HEK293 (cell line): ENCODE measurements at regions not wholly inside any gene's neighbourhood (a gene's known extent, or its start where the extent isn't known, plus 50 kb on each side); places are given as distances from the start of the nearest gene placed in this dataset.

Experiments used
- CTCF ChIP-seq: fragments of 450-650 bp; formaldehyde crosslinking; IDR thresholded peaks from 2 replicates; pipeline ENCODE4 v1.5.1; 2016; ENCODE audit warnings: missing biosample characterization, missing genetic modification characterization
- GLI4 ChIP-seq: fragments of 450-650 bp; formaldehyde crosslinking; IDR thresholded peaks from 2 replicates; pipeline ENCODE4 v1.5.1; 2016; ENCODE audit warnings: missing biosample characterization, missing genetic modification characterization
- IKZF3 ChIP-seq: fragments of 450-650 bp; IDR thresholded peaks from 2 replicates; pipeline ENCODE4 v1.5.0; 2018; ENCODE audit warnings: missing biosample characterization, mild to moderate bottlenecking, missing genetic modification characterization, moderate library complexity
- MEIS1 ChIP-seq: sonication (generic); formaldehyde crosslinking; IDR thresholded peaks from 2 replicates; pipeline ENCODE4 v1.8.1; 2022; ENCODE audit warnings: missing genetic modification reagents, mild to moderate bottlenecking, borderline replicate concordance
- PBX3 ChIP-seq: sonication (generic); formaldehyde crosslinking; IDR thresholded peaks from 2 replicates; pipeline ENCODE4 v1.8.1; 2022; ENCODE audit warnings: mild to moderate bottlenecking, moderate library complexity, missing genetic modification reagents
- SP2 ChIP-seq: fragments of 450-650 bp; formaldehyde crosslinking; IDR thresholded peaks from 2 replicates; pipeline ENCODE4 v1.5.1; 2016; ENCODE audit warnings: missing biosample characterization, missing genetic modification characterization
- YY1 ChIP-seq: fragments of 450-650 bp; formaldehyde crosslinking; IDR thresholded peaks from 2 replicates; pipeline ENCODE4 v1.5.1; 2018; ENCODE audit warnings: missing biosample characterization, missing genetic modification characterization
- ZBTB10 ChIP-seq: fragments of 450-650 bp; formaldehyde crosslinking; IDR thresholded peaks from 2 replicates; pipeline ENCODE4 v1.5.1; 2016; ENCODE audit warnings: missing biosample characterization, missing genetic modification characterization
- ZNF16 ChIP-seq: fragments of 450-650 bp; formaldehyde crosslinking; IDR thresholded peaks from 2 replicates; pipeline ENCODE4 v1.5.1; 2016; ENCODE audit warnings: low read depth, missing biosample characterization, missing genetic modification characterization
- ZNF302 ChIP-seq: fragments of 450-650 bp; formaldehyde crosslinking; IDR thresholded peaks from 2 replicates; pipeline ENCODE4 v1.5.1; 2016; ENCODE audit warnings: missing biosample characterization, missing genetic modification characterization, low read depth
- TF ChIP-seq, protein P1 (sequence below): fragments of 450-650 bp; formaldehyde crosslinking; IDR thresholded peaks from 2 replicates; pipeline ENCODE4 v1.5.1; 2016; ENCODE audit warnings: missing biosample characterization, missing genetic modification characterization
- TF ChIP-seq, protein P2 (sequence below): fragments of 450-650 bp; formaldehyde crosslinking; IDR thresholded peaks from 2 replicates; pipeline ENCODE4 v1.5.1; 2016; ENCODE audit warnings: missing biosample characterization, missing genetic modification characterization

DNA sequence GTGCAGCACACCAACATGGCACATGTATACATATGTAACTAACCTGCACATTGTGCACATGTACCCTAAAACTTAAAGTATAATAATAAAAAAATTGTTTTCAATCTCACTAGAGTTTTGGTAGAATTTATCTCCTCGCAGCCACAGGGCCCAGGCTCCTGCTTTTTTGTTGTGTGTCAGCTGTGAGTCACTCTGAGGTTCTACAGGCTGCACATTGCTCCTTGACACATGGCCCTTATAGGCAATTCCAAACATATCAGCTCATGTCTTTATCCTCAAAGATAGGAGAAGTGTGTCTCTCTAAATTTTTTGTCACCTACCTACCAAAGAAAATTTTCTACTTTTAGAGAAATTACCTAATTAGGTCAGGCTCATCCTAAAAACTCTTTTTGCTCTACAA, 252.1 kb upstream of the ADGRL3 start:
- TF ChIP-seq CTCF (tag by site-specific recombination) (no peak), SP2 (tag by site-specific recombination) (no peak), ZNF302 (tag by site-specific recombination) (no peak), YY1 (tag by site-specific recombination) (no peak), ZNF16 (tag by site-specific recombination) (no peak), MEIS1 (CRISPR knock-in tag) (no peak), ZBTB10 (tag by site-specific recombination) (no peak), PBX3 (CRISPR knock-in tag) (no peak), GLI4 (tag by site-specific recombination) (no peak), IKZF3 (tag by site-specific recombination) (no peak)
- TF ChIP-seq, protein P1, sequence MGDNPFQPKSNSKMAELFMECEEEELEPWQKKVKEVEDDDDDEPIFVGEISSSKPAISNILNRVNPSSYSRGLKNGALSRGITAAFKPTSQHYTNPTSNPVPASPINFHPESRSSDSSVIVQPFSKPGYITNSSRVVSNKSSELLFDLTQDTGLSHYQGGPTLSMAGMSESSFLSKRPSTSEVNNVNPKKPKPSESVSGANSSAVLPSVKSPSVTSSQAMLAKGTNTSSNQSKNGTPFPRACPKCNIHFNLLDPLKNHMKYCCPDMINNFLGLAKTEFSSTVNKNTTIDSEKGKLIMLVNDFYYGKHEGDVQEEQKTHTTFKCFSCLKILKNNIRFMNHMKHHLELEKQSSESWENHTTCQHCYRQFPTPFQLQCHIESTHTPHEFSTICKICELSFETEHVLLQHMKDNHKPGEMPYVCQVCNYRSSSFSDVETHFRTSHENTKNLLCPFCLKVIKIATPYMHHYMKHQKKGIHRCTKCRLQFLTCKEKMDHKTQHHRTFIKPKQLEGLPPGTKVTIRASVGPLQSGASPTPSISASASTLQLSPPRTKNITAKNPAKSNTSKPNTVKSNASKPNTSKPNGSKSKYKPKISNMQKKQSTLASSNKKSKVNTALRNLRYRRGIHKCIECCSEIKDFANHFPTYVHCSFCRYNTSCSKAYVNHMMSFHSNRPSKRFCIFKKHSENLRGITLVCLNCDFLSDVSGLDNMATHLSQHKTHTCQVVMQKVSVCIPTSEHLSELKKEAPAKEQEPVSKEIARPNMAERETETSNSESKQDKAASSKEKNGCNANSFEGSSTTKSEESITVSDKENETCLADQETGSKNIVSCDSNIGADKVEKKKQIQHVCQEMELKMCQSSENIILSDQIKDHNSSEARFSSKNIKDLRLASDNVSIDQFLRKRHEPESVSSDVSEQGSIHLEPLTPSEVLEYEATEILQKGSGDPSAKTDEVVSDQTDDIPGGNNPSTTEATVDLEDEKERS, result no peak
- TF ChIP-seq, protein P2, sequence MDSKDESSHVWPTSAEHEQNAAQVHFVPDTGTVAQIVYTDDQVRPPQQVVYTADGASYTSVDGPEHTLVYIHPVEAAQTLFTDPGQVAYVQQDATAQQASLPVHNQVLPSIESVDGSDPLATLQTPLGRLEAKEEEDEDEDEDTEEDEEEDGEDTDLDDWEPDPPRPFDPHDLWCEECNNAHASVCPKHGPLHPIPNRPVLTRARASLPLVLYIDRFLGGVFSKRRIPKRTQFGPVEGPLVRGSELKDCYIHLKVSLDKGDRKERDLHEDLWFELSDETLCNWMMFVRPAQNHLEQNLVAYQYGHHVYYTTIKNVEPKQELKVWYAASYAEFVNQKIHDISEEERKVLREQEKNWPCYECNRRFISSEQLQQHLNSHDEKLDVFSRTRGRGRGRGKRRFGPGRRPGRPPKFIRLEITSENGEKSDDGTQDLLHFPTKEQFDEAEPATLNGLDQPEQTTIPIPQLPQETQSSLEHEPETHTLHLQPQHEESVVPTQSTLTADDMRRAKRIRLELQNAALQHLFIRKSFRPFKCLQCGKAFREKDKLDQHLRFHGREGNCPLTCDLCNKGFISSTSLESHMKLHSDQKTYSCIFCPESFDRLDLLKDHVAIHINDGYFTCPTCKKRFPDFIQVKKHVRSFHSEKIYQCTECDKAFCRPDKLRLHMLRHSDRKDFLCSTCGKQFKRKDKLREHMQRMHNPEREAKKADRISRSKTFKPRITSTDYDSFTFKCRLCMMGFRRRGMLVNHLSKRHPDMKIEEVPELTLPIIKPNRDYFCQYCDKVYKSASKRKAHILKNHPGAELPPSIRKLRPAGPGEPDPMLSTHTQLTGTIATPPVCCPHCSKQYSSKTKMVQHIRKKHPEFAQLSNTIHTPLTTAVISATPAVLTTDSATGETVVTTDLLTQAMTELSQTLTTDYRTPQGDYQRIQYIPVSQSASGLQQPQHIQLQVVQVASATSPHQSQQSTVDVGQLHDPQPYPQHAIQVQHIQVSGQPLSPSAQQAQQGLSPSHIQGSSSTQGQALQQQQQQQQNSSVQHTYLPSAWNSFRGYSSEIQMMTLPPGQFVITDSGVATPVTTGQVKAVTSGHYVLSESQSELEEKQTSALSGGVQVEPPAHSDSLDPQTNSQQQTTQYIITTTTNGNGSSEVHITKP, result no peak
